ENCODE measurements at regions not wholly inside any gene's neighbourhood (a gene's known extent, or its start where the extent isn't known, plus 50 kb on each side); places are given as distances from the start of the nearest gene placed in this dataset.
"Not testable (repeated sequence)": the region's sequence is repeated elsewhere in the genome, so short reads cannot be mapped to it uniquely, and the experiment has no call there.

- DNase-seq, result no peak
- Histone ChIP-seq H3K4me1 (no peaks in the 10 kb centered on the region), H3K4me3 (no peak overlapping the region)
Observed at GRCh38 chr1:38153778-38154470, 107.3 kb upstream of the POU3F1 start.

GRCh38 chr1:38153066-38153777, 106.6 kb upstream of the POU3F1 start:
- no peak for DNase-seq
- no peaks in the 10 kb centered on the region for H3K27me3 ChIP-seq
- no peak overlapping the region for H3K27ac ChIP-seq
- no peaks in the 10 kb centered on the region for H3K36me3 ChIP-seq
- no peak overlapping the region for H3K4me3 ChIP-seq
- H3K9me3 ChIP-seq, result no peaks in the 10 kb centered on the region
- no peak for TF ChIP-seq CTCF (IDR thresholded peaks at IDR 0.05)
- no peak for TF ChIP-seq POLR2A (IDR thresholded peaks at IDR 0.05)
- H3K4me1 ChIP-seq, result no peaks in the 10 kb centered on the region

More at GRCh38 chr1:38153778-38154470, 107.3 kb upstream of the POU3F1 start:
- no peaks in the 10 kb centered on the region for H3K27me3 ChIP-seq
- TF ChIP-seq CTCF (IDR thresholded peaks at IDR 0.05), result no peak
- no peak for TF ChIP-seq POLR2A (IDR thresholded peaks at IDR 0.05)
- no peaks in the 10 kb centered on the region for H3K36me3 ChIP-seq
- no peaks in the 10 kb centered on the region for H3K9me3 ChIP-seq
- no peak overlapping the region for H3K27ac ChIP-seq

- DNase-seq, result no peak
Observed at GRCh38 chr1:38152351-38153065, 105.9 kb upstream of the POU3F1 start.

GRCh38 chr1:38151399-38151798, 104.8 kb upstream of the POU3F1 start:
- Histone ChIP-seq H3K27me3 (no peaks in the 10 kb centered on the region), H3K4me1 (no peaks in the 10 kb centered on the region), H3K9me3 (no peaks in the 10 kb centered on the region), H3K27ac (no peak overlapping the region), H3K36me3 (no peaks in the 10 kb centered on the region), H3K4me3 (no peak overlapping the region)
- DNase-seq, result no peak
- no peak for TF ChIP-seq CTCF (IDR thresholded peaks at IDR 0.05)
- TF ChIP-seq POLR2A (IDR thresholded peaks at IDR 0.05), result no peak

More at GRCh38 chr1:38152351-38153065, 105.9 kb upstream of the POU3F1 start:
- H3K36me3 ChIP-seq, result no peaks in the 10 kb centered on the region
- no peaks in the 10 kb centered on the region for H3K27me3 ChIP-seq
- H3K4me1 ChIP-seq, result no peaks in the 10 kb centered on the region
- no peak overlapping the region for H3K4me3 ChIP-seq
- TF ChIP-seq POLR2A (IDR thresholded peaks at IDR 0.05), result no peak
- no peaks in the 10 kb centered on the region for H3K9me3 ChIP-seq
- H3K27ac ChIP-seq, result no peak overlapping the region

DNA sequence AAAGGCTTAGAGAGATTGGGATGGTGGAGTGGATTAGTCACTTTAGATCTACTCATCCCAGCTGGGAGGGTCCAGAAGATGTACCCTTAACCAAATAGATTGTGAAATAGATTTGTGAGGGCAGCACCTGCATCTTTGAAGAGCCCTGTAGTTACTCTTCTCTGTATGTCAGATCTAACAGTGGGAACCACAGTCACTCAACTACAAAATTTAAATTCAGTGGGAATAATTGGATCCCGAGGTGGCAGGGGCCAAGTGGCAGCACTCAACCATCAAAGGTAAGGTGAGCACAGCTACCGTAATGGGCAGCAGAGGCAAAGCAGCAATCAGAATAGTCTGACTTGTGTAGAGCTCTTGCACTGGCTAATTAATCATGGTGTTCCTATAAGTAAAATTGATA, 99.5 kb upstream of the POU3F1 start:
- H3K27me3 ChIP-seq, H3K27ac ChIP-seq, H3K4me1 ChIP-seq, H3K4me3 ChIP-seq, DNase-seq, H3K36me3 ChIP-seq, H3K9me3 ChIP-seq: not testable (repeated sequence)

- H3K36me3 ChIP-seq, result no peaks in the 10 kb centered on the region
- H3K9me3 ChIP-seq, result peaks cover 0 to 6% (median 0%) of the 10 kb centered on the region in 4 donors
- DNase-seq, result no peak
- peaks cover 0 to 20% (median 0%) of the 10 kb centered on the region in 4 donors for H3K4me1 ChIP-seq
- no peak for TF ChIP-seq CTCF (IDR thresholded peaks at IDR 0.05)
- TF ChIP-seq POLR2A (IDR thresholded peaks at IDR 0.05), result no peak
- H3K27me3 ChIP-seq, result no peaks in the 10 kb centered on the region
- no peak overlapping the region for H3K27ac ChIP-seq
- no peak overlapping the region for H3K4me3 ChIP-seq
Observed at GRCh38 chr1:38142606-38143005, 96.0 kb upstream of the POU3F1 start.
